Osteocyte (in vitro differentiated cells): ENCODE measurements at regions not wholly inside any gene's neighbourhood (a gene's known extent, or its start where the extent isn't known, plus 50 kb on each side); places are given as distances from the start of the nearest gene placed in this dataset. TPM values are rescaled to one million over a fixed set of nuclear protein-coding genes. Genes with fewer than 3 reads are reported as not detected.

Experiments used
- DNase-seq: peaks from one replicate; pipeline ENCODE4 v3.0.0; 2021; ENCODE audit warnings: mixed read lengths; ENCODE audit not compliant: unreplicated experiment; ENCODE audit errors: extremely low spot score
- H3K27ac Mint-ChIP-seq: one replicate; pipeline ENCODE4 v1.8.0; 2021; ENCODE audit warnings: mild to moderate bottlenecking, mixed read lengths; ENCODE audit not compliant: unreplicated experiment
- H3K27me3 Mint-ChIP-seq: one replicate; pipeline ENCODE4 v1.8.0; 2021; ENCODE audit warnings: mixed read lengths; ENCODE audit not compliant: unreplicated experiment
- H3K36me3 Mint-ChIP-seq: one replicate; pipeline ENCODE4 v1.8.0; 2021; ENCODE audit warnings: mixed read lengths; ENCODE audit not compliant: unreplicated experiment
- H3K4me1 Mint-ChIP-seq: one replicate; pipeline ENCODE4 v1.8.0; 2021; ENCODE audit warnings: mixed read lengths; ENCODE audit not compliant: unreplicated experiment
- H3K4me3 Mint-ChIP-seq: one replicate; pipeline ENCODE4 v1.8.0; 2021; ENCODE audit warnings: mild to moderate bottlenecking, moderate library complexity, mixed read lengths; ENCODE audit not compliant: unreplicated experiment
- H3K9me3 Mint-ChIP-seq: one replicate; pipeline ENCODE4 v1.8.0; 2021; ENCODE audit warnings: mixed read lengths; ENCODE audit not compliant: unreplicated experiment
- microRNA-seq: library from miRNA; unstranded; fragments of <30 nt; microRNA quantifications from one replicate; pipeline ENCODE4 v1.1.0, GENCODE V29; 2020; ENCODE audit not compliant: unreplicated experiment
- TF ChIP-seq, protein P1 (sequence below): fragments of 200-600 bp; sonication (generic); IDR thresholded peaks from 2 replicates; pipeline ENCODE4 v1.5.0; 2021; ENCODE audit warnings: antibody characterized with exemption, mild to moderate bottlenecking, moderate library complexity

GRCh38 chr4:147421456-147421855 lies 59.4 kb upstream of the EDNRA start:
- TF ChIP-seq, protein P1, sequence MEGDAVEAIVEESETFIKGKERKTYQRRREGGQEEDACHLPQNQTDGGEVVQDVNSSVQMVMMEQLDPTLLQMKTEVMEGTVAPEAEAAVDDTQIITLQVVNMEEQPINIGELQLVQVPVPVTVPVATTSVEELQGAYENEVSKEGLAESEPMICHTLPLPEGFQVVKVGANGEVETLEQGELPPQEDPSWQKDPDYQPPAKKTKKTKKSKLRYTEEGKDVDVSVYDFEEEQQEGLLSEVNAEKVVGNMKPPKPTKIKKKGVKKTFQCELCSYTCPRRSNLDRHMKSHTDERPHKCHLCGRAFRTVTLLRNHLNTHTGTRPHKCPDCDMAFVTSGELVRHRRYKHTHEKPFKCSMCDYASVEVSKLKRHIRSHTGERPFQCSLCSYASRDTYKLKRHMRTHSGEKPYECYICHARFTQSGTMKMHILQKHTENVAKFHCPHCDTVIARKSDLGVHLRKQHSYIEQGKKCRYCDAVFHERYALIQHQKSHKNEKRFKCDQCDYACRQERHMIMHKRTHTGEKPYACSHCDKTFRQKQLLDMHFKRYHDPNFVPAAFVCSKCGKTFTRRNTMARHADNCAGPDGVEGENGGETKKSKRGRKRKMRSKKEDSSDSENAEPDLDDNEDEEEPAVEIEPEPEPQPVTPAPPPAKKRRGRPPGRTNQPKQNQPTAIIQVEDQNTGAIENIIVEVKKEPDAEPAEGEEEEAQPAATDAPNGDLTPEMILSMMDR, result no peak
- H3K4me1 Mint-ChIP-seq, result peaks cover 24% of the 10 kb centered on the region
- no peak overlapping the region for H3K27ac Mint-ChIP-seq
- no peaks in the 10 kb centered on the region for H3K9me3 Mint-ChIP-seq
- no peaks in the 10 kb centered on the region for H3K27me3 Mint-ChIP-seq
- no peak for DNase-seq
- H3K36me3 Mint-ChIP-seq, result peaks cover 2% of the 10 kb centered on the region
- no peak overlapping the region for H3K4me3 Mint-ChIP-seq

- H3K36me3 Mint-ChIP-seq, result peaks cover 2% of the 10 kb centered on the region
- H3K27ac Mint-ChIP-seq, result no peak overlapping the region
- DNase-seq, result no peak
- H3K4me3 Mint-ChIP-seq, result no peak overlapping the region
- TF ChIP-seq, protein P1, result no peak
- no peaks in the 10 kb centered on the region for H3K9me3 Mint-ChIP-seq
- no peaks in the 10 kb centered on the region for H3K27me3 Mint-ChIP-seq
- H3K4me1 Mint-ChIP-seq, result peaks cover 14% of the 10 kb centered on the region
These were observed 57.7 kb upstream of the EDNRA start for GRCh38 chr4:147423229-147423628.

- H3K27me3 Mint-ChIP-seq, result no peaks in the 10 kb centered on the region
- H3K4me1 Mint-ChIP-seq, result peaks cover 3% of the 10 kb centered on the region
- DNase-seq, result no peak
- no peak overlapping the region for H3K27ac Mint-ChIP-seq
- peaks cover under 1% of the 10 kb centered on the region for H3K36me3 Mint-ChIP-seq
- no peaks in the 10 kb centered on the region for H3K9me3 Mint-ChIP-seq
- TF ChIP-seq, protein P1, result no peak
- no peak overlapping the region for H3K4me3 Mint-ChIP-seq
These were observed 55.9 kb upstream of the EDNRA start for GRCh38 chr4:147425019-147425418.

- Mint-ChIP-seq H3K4me1 (no peaks in the 10 kb centered on the region), H3K4me3 (no peak overlapping the region), H3K27me3 (no peaks in the 10 kb centered on the region), H3K36me3 (no peaks in the 10 kb centered on the region), H3K27ac (no peak overlapping the region), H3K9me3 (peaks cover 11% of the 10 kb centered on the region)
- TF ChIP-seq, protein P1, result no peak
- DNase-seq, result no peak
These were observed 52.3 kb upstream of the EDNRA start for GRCh38 chr4:147428583-147428982.

- DNase-seq, result no peak
- no peak overlapping the region for H3K4me3 Mint-ChIP-seq
- no peak overlapping the region for H3K27ac Mint-ChIP-seq
- no peaks in the 10 kb centered on the region for H3K27me3 Mint-ChIP-seq
- TF ChIP-seq, protein P1, result no peak
- peaks cover 11% of the 10 kb centered on the region for H3K9me3 Mint-ChIP-seq
- H3K4me1 Mint-ChIP-seq, result no peaks in the 10 kb centered on the region
- no peaks in the 10 kb centered on the region for H3K36me3 Mint-ChIP-seq
These were observed 50.8 kb upstream of the EDNRA start for GRCh38 chr4:147430111-147430510.

Small RNA genes lying in the stretch of these regions (microRNA-seq; reads per million reads assigned to microRNA genes)
- not detected for gene MIR548G
